Lung (tissue), 11 donors: ENCODE measurements at regions not wholly inside any gene's neighbourhood (a gene's known extent, or its start where the extent isn't known, plus 50 kb on each side); places are given as distances from the start of the nearest gene placed in this dataset.

Experiments
- ATAC-seq: fragments of 200-7000 bp; cut with Tn5 transposase; one replicate; pipeline ENCODE4 v1.9.1; 2020; ENCODE audit warnings: moderate number of reproducible peaks; ENCODE audit not compliant: insufficient read depth, low FRiP score
- DNase-seq, 3 donors: peaks; one replicate each; pipeline ENCODE4 v3.0.0-alpha.2; 2013 to 2017
- H3K27ac ChIP-seq, 2 donors: one replicate each; pipeline ENCODE4 v1.5.1; 2013; ENCODE audit warnings: mild to moderate bottlenecking in 2 of 2, moderate library complexity in 2 of 2, control low read depth in 1 of 2, inconsistent platforms in 1 of 2, low read depth in 1 of 2, low read length in 1 of 2
- H3K27me3 ChIP-seq, 3 donors: one replicate each; pipeline ENCODE4 v1.5.1; 2013; ENCODE audit warnings: low read length in 2 of 3; ENCODE audit not compliant: control insufficient read depth in 3 of 3, insufficient read depth in 3 of 3
- H3K36me3 ChIP-seq, 4 donors: one replicate each; pipeline ENCODE4 v1.5.1; 2013; ENCODE audit warnings: low read length in 4 of 4, mild to moderate bottlenecking in 1 of 4, moderate library complexity in 1 of 4; ENCODE audit not compliant: control insufficient read depth in 4 of 4, insufficient read depth in 4 of 4
- H3K4me1 ChIP-seq, 5 donors: one replicate each; pipeline ENCODE4 v1.5.1; 2013; ENCODE audit warnings: low read length in 5 of 5, mild to moderate bottlenecking in 2 of 5, moderate library complexity in 1 of 5; ENCODE audit not compliant: control insufficient read depth in 5 of 5, insufficient read depth in 5 of 5
- H3K4me3 ChIP-seq: one replicate; pipeline ENCODE4 v1.5.1; 2013; ENCODE audit warnings: mild to moderate bottlenecking, control low read depth, moderate library complexity
- H3K9ac ChIP-seq, 2 donors: one replicate each; pipeline ENCODE4 v1.5.1; 2013; ENCODE audit warnings: low read length in 2 of 2, control low read depth in 1 of 2; ENCODE audit not compliant: insufficient read depth in 1 of 2
- H3K9me3 ChIP-seq, 4 donors: one replicate each; pipeline ENCODE4 v1.5.1; 2013; ENCODE audit warnings: low read length in 3 of 4, mild to moderate bottlenecking in 1 of 4, moderate library complexity in 1 of 4; ENCODE audit not compliant: control insufficient read depth in 4 of 4, insufficient read depth in 3 of 4
- CTCF ChIP-seq: IDR thresholded peaks from 2 replicates; pipeline ENCODE4 v1.5.1; 2012; ENCODE audit warnings: mild to moderate bottlenecking; ENCODE audit errors: control extremely low read depth, extremely low read depth
- WGBS, 2 donors: extraction: QIAGEN DNeasy Blood & Tissue Kit; methylation state at CpG; one replicate each; pipeline ENCODE4 v1.1.7; 2013; 5-methylcytosine and 5-hydroxymethylcytosine counted together
- donor health status: control.
- donor health status: control.
- donor health status: Bipolar disorder and iron deficiency.
- donor health status: healthy.
- donor health status: DM: yes; HTN: yes; CAD: no.

GRCh38 chr7:79778786-79779770, 325.6 kb upstream of the MAGI2 start:
- Histone ChIP-seq H3K4me3 (no peak overlapping the region), H3K27me3 (no peaks in the 10 kb centered on the region), H3K27ac (no peak overlapping the region), H3K36me3 (no peaks in the 10 kb centered on the region), H3K9ac (no peak overlapping the region), H3K4me1 (peaks cover 0 to 22% (median 2%) of the 10 kb centered on the region in 5 donors), H3K9me3 (no peaks in the 10 kb centered on the region)
- 40 to 68% methylated on average over 9 of the region's 9 CpGs for WGBS, 2 donors
- DNase-seq = peak in 1 of 3 donors; percentile 30
- no peak for TF ChIP-seq CTCF
- peak; percentile 47 for ATAC-seq

- peak; percentile 76 to 91 (median 83) for DNase-seq
- H3K9me3 ChIP-seq = no peaks in the 10 kb centered on the region
- H3K27ac ChIP-seq = no peak overlapping the region
- H3K36me3 ChIP-seq = no peaks in the 10 kb centered on the region
- no peak for TF ChIP-seq CTCF
- H3K27me3 ChIP-seq = no peaks in the 10 kb centered on the region
- WGBS, 2 donors = 71 to 82% methylated on average over 3 of the region's 3 CpGs
- peaks cover 0 to 22% (median 0%) of the 10 kb centered on the region in 5 donors for H3K4me1 ChIP-seq
- no peak overlapping the region for H3K9ac ChIP-seq
- no peak overlapping the region for H3K4me3 ChIP-seq
- ATAC-seq = no peak
Observed at GRCh38 chr7:79775911-79776310, 322.4 kb upstream of the MAGI2 start.

GRCh38 chr7:79774150-79774549, 320.7 kb upstream of the MAGI2 start:
- Histone ChIP-seq H3K9me3 (no peaks in the 10 kb centered on the region), H3K27ac (no peak overlapping the region), H3K27me3 (no peaks in the 10 kb centered on the region), H3K36me3 (no peaks in the 10 kb centered on the region), H3K9ac (no peak overlapping the region), H3K4me1 (peaks cover 0 to 33% (median 0%) of the 10 kb centered on the region in 5 donors), H3K4me3 (no peak overlapping the region)
- no peak for DNase-seq
- no peak for TF ChIP-seq CTCF
- ATAC-seq = no peak
